Cardiac fibroblast (primary cell): ENCODE measurements at regions not wholly inside any gene's neighbourhood (a gene's known extent, or its start where the extent isn't known, plus 50 kb on each side); places are given as distances from the start of the nearest gene placed in this dataset.
A peak's percentile ranks its signal among the peaks of the same experiment; 100 is the strongest.

Experiments used
- DNase-seq, 2 donors: peaks; one replicate each; pipeline versions ENCODE4 v3.0.0 to v3.0.0-alpha.2; 2010; ENCODE audit warnings: low read depth in 2 of 2
- H3K4me3 ChIP-seq, 2 donors: replicated peaks in 1 of 2; 1 replicate in 1 of 2; 2 replicates in 1 of 2; pipeline ENCODE4 v1.5.1; 2011; ENCODE audit warnings: low read depth in 2 of 2, low read length in 2 of 2, mild to moderate bottlenecking in 2 of 2, moderate library complexity in 1 of 2
- TF ChIP-seq, protein P1 (sequence below): IDR thresholded peaks from one replicate; pipeline ENCODE4 v1.5.1; 2011; ENCODE audit warnings: low read depth, mild to moderate bottlenecking, low read length, inconsistent platforms

DNA sequence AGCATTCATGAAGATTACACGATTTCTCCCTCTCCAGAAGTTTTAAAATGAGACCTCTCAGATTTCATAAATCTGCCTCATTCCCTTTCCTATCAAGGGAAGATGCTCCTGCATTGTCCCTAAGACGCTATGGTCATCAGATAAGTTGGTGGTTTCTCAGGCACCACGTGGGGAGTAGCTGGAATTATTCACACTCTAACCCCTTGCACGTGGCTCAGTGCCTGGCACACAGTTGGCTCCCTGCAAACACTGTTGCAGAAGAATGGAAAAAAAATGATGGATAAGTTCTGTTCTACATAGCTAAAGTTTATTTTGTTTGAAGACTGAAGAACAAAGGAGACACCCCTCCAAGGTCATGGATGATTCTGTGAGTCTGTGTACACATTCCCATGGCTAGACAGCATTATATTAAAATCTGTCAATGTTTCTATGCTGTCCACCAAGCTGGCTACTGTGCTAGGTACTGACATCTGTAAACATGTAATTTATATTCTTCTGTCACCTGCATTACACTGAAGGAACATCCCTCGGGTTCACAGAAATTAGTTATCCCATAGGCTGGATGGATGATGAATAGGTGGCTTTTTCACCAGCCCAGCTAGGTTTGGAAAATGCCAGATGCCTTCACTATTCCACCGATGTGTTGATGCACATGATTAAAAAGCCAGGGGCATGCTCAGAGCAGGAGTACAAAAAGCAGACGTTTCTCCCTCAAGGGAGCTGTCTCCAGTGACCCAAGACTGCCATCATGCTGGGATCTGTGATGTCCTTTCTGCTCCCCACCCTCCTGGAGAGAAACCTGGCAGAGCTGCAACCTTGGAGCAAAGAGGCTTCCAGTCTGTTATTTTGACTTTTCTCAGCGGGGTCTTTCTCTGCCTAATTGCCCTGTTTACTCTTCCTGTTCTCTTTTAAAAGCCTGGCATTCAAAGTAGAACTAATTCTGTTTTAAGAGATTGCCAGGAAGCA, 610.5 kb downstream of the UTRN start:
- no peak overlapping the region for H3K4me3 ChIP-seq
- TF ChIP-seq, protein P1, sequence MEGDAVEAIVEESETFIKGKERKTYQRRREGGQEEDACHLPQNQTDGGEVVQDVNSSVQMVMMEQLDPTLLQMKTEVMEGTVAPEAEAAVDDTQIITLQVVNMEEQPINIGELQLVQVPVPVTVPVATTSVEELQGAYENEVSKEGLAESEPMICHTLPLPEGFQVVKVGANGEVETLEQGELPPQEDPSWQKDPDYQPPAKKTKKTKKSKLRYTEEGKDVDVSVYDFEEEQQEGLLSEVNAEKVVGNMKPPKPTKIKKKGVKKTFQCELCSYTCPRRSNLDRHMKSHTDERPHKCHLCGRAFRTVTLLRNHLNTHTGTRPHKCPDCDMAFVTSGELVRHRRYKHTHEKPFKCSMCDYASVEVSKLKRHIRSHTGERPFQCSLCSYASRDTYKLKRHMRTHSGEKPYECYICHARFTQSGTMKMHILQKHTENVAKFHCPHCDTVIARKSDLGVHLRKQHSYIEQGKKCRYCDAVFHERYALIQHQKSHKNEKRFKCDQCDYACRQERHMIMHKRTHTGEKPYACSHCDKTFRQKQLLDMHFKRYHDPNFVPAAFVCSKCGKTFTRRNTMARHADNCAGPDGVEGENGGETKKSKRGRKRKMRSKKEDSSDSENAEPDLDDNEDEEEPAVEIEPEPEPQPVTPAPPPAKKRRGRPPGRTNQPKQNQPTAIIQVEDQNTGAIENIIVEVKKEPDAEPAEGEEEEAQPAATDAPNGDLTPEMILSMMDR: no peak
- DNase-seq: no peak

DNA sequence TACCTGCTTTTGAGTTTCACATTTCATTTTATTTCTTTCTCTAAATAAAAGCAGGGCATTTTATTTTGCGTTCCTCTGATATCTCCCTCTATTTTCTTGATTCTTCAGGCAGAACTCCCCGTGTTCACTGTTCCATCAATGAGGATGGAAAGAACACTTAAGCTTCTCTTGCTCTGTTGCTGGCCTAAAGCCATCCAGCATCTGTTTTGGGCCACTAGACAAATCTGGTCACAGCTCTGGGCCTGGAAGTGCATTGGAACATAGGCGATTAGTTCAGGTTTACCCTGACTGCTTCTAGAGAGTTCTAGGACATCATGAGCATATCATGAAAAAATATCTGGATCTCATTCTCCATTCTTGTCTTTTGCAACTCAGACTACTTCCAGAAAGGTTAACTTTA, 611.2 kb downstream of the UTRN start:
- no peak for DNase-seq
- H3K4me3 ChIP-seq: no peak overlapping the region
- TF ChIP-seq, protein P1: no peak

DNA sequence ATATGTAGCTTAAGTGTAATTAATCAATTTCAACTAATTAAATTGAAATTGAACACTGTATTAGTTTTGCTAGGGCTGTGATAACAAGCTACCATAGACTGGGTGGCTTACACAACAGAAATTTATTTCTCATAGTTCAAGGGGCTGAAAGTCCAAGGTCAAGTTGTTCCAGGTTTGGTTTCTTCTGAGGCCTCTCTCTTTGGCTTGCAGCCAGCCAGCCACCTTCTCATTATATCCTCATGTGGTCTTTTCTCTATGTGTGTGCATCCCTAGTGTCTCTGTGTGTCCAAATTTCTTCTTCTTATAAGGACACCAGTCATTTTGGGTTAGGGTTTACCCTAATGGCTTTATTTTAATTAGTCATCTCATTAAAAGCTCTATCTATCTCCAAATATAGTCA, 611.7 kb downstream of the UTRN start:
- no peak for DNase-seq
- no peak overlapping the region for H3K4me3 ChIP-seq
- TF ChIP-seq, protein P1: no peak

DNA sequence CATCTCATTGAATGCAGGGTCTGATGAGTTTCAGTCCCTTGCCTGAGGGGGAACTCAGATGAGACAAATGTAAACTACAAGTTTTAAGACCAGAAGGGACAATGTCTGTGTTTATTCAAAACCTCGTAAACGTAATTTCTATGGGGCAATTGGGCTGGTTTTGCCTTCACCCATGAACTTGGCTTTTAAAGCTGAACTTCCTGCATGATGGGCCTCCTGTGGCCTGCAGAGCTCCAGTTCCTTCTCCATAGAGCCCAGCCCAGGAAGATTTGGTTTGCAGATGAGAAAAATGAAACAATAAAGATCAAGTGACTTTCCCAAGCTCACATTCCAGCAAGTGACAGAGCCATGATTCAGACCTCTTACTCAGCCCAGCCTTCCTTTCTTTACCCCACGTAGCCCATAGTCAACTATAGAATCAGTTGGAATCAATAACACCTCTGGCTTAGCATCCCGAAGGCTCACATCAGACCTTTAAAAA, 612.3 kb downstream of the UTRN start:
- TF ChIP-seq, protein P1: no peak
- peak; percentile 43 to 93 for DNase-seq
- no peak overlapping the region for H3K4me3 ChIP-seq

DNA sequence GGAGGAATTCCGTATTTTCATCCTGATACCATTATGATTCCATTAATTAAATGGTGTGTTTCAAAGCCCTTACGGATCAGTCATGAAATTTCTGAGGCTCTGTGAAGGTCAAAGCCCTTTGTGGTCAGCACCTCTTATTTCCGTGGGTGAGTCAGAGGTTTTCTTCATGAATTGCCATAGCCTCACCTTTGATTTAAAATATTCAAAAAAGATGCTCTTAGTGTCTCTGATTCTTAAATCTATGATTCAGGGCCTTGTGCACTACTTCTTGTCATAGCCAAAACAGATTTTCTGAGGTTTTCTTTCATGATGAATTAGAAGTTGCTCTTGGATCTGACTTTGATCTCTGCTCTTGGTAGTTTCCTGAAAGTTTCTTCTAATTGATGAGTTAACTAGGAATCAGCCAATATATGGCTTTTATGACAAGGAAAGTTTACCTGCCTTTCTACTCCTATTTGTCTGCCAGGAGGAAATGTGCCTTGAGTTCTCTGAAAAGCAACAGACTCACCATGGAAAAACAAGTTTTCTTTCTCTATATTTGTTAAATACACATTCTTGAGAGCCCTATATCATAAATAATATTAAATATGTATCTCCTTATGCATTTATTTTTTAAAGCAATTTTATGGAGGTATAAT, 613.0 kb downstream of the UTRN start:
- no peak overlapping the region for H3K4me3 ChIP-seq
- DNase-seq: peak; percentile 5 to 76
- TF ChIP-seq, protein P1: no peak

DNA sequence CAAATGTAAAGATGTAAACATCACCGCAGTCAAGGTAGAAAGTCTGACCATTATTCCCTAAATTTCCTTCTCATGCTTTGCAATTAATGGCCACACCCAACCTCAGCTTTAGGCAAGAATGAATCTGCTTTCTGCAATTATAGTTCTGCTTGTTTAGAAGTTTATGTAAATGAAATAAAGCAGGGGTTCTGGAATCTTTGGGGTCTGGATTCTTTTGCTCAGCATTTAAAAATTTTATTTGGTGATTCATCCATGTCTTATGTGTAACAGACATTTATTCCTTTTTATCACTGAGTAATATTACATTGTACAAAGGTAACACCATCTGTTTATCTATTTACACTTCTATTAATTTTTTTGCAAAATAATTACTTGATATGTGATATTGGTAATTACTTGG, 613.6 kb downstream of the UTRN start:
- no peak overlapping the region for H3K4me3 ChIP-seq
- DNase-seq: no peak
- TF ChIP-seq, protein P1: no peak
